IMR-90 (cell line): ENCODE measurements at regions not wholly inside any gene's neighbourhood (a gene's known extent, or its start where the extent isn't known, plus 50 kb on each side); places are given as distances from the start of the nearest gene placed in this dataset.

Experiments
- ATAC-seq: fragments of 200-7000 bp; cut with Tn5 transposase; 2 replicates; pipeline ENCODE4 v1.9.1; 2020; ENCODE audit warnings: low read depth, mild to moderate bottlenecking, moderate library complexity
- BruUV-seq: library from RNA; stranded (reverse); fragments of 400-500 nt; replicated peaks from 2 replicates; lab custom pipeline; 2021; lab: Mats Ljungman, UMichigan
- CTCF ChIA-PET: fragments of 300-600 bp; formaldehyde crosslinking; extraction: SDS; loops from one replicate; lab custom pipeline; 2021; ENCODE audit warnings: antibody characterized with exemption; lab: Yijun Ruan, JAX
- POLR2A ChIA-PET: fragments of 300-600 bp; sonication (Branson Sonifier 250); formaldehyde crosslinking; loops from one replicate; lab custom pipeline; 2022; ENCODE audit warnings: antibody characterized with exemption; ENCODE audit not compliant: unreplicated experiment; lab: Charles Lee
- DNase-seq: peaks from one replicate; pipeline ENCODE4 v3.0.0; 2013
- H2AFZ ChIP-seq: replicated peaks from 2 replicates; pipeline ENCODE3; 2013; ENCODE audit warnings: low read length, mild to moderate bottlenecking; ENCODE audit not compliant: poor library complexity
- H2AK5ac ChIP-seq: 2 replicates; pipeline ENCODE4 v1.6.1; 2013; ENCODE audit warnings: low read depth, low read length, inconsistent platforms
- H2AK9ac ChIP-seq: replicated peaks from 2 replicates; pipeline ENCODE3; 2013; ENCODE audit warnings: mild to moderate bottlenecking, low read depth, low read length, moderate library complexity; ENCODE audit not compliant: poor library complexity
- H2BK120ac ChIP-seq: 2 replicates; pipeline ENCODE4 v1.6.1; 2013; ENCODE audit warnings: low read depth, low read length, inconsistent platforms
- H2BK15ac ChIP-seq: 3 replicates; pipeline ENCODE4 v1.6.1; 2013; ENCODE audit warnings: low read depth, low read length, inconsistent platforms
- H2BK20ac ChIP-seq: 2 replicates; pipeline ENCODE4 v1.6.1; 2013; ENCODE audit warnings: low read depth, mild to moderate bottlenecking, inconsistent platforms, low read length, moderate library complexity
- H2BK5ac ChIP-seq: 2 replicates; pipeline ENCODE4 v1.6.1; 2013; ENCODE audit warnings: mild to moderate bottlenecking, low read depth, low read length, inconsistent platforms; ENCODE audit not compliant: poor library complexity, severe bottlenecking
- H3K14ac ChIP-seq: replicated peaks from 2 replicates; pipeline ENCODE4 v1.6.1; 2013; ENCODE audit warnings: low read depth, low read length, inconsistent platforms
- H3K18ac ChIP-seq: 2 replicates; pipeline ENCODE4 v1.6.1; 2013; ENCODE audit warnings: low read depth, low read length, control low read depth
- H3K23ac ChIP-seq: 2 replicates; pipeline ENCODE4 v1.6.1; 2013; ENCODE audit warnings: low read depth, low read length, inconsistent platforms
- H3K27ac ChIP-seq: 2 replicates; pipeline ENCODE4 v1.5.1; 2013; ENCODE audit warnings: mild to moderate bottlenecking, control low read depth, low read length; ENCODE audit not compliant: insufficient read depth
- H3K27me3 ChIP-seq: 2 replicates; pipeline ENCODE4 v1.6.1; 2013; ENCODE audit warnings: low read length; ENCODE audit not compliant: control insufficient read depth, insufficient read depth
- H3K36me3 ChIP-seq: 2 replicates; pipeline ENCODE4 v1.6.1; 2013; ENCODE audit warnings: low read length, mixed read lengths; ENCODE audit not compliant: control insufficient read depth, insufficient read depth
- H3K4ac ChIP-seq: 2 replicates; pipeline ENCODE4 v1.6.1; 2013; ENCODE audit warnings: low read depth, low read length, inconsistent platforms
- H3K4me1 ChIP-seq: 2 replicates; pipeline ENCODE4 v1.6.1; 2013; ENCODE audit warnings: low read length, mixed read lengths; ENCODE audit not compliant: control insufficient read depth, insufficient read depth
- H3K4me2 ChIP-seq: 2 replicates; pipeline ENCODE4 v1.6.1; 2013; ENCODE audit warnings: low read depth, mild to moderate bottlenecking, control low read depth, low read length, moderate library complexity
- H3K4me3 ChIP-seq: 2 replicates; pipeline ENCODE4 v1.5.1; 2013; ENCODE audit warnings: low read depth, mild to moderate bottlenecking, control low read depth, low read length, moderate library complexity; ENCODE audit not compliant: insufficient read depth
- H3K56ac ChIP-seq: 2 replicates; pipeline ENCODE4 v1.6.1; 2013; ENCODE audit warnings: low read length, inconsistent platforms; ENCODE audit not compliant: insufficient read depth; ENCODE audit errors: extremely low read depth
- H3K79me1 ChIP-seq, 2 experiments: 2 replicates each; pipeline ENCODE4 v1.6.1; 2013; ENCODE audit warnings: low read length in 2 of 2, inconsistent platforms in 1 of 2, low read depth in 1 of 2
- H3K9ac ChIP-seq: 2 replicates; pipeline ENCODE4 v1.6.1; 2013; ENCODE audit warnings: low read depth, low read length, control low read depth
- H3K9me1 ChIP-seq: 2 replicates; pipeline ENCODE4 v1.6.1; 2013; ENCODE audit warnings: low read length, inconsistent platforms; ENCODE audit not compliant: insufficient read depth
- H3K9me3 ChIP-seq: 2 replicates; pipeline ENCODE4 v1.6.1; 2013; ENCODE audit warnings: low read length; ENCODE audit not compliant: control insufficient read depth, insufficient read depth
- H4K20me1 ChIP-seq: 2 replicates; pipeline ENCODE4 v1.6.1; 2013; ENCODE audit warnings: low read length, inconsistent platforms; ENCODE audit not compliant: insufficient read depth
- H4K5ac ChIP-seq: 2 replicates; pipeline ENCODE4 v1.6.1; 2013; ENCODE audit warnings: mild to moderate bottlenecking, low read depth, low read length, control low read depth
- H4K8ac ChIP-seq, 2 experiments: 2 replicates each; pipeline ENCODE4 v1.6.1; 2013; ENCODE audit warnings: low read depth in 2 of 2, low read length in 2 of 2, control low read depth in 1 of 2, inconsistent platforms in 1 of 2
- H4K91ac ChIP-seq: 2 replicates; pipeline ENCODE4 v1.6.1; 2013; ENCODE audit warnings: low read depth, low read length, inconsistent platforms; ENCODE audit not compliant: insufficient read depth
- BHLHE40 ChIP-seq: fragments of 150-350 bp; IDR thresholded peaks from 2 replicates; pipeline ENCODE4 v1.6.1; 2016; ENCODE audit warnings: mild to moderate bottlenecking, low read depth, low read length
- MAFK ChIP-seq: IDR thresholded peaks from 2 replicates; pipeline ENCODE4 v1.6.1; 2012; ENCODE audit warnings: low read depth, low read length, improper control_type of control experiment
- NFE2L2 ChIP-seq: fragments of 150-350 bp; IDR thresholded peaks from 2 replicates; pipeline ENCODE4 v1.6.1; 2016; ENCODE audit warnings: low read depth, mild to moderate bottlenecking, low read length
- RCOR1 ChIP-seq: IDR thresholded peaks from 2 replicates; pipeline ENCODE4 v1.6.1; 2012; ENCODE audit warnings: mild to moderate bottlenecking, low read length, improper control_type of control experiment; ENCODE audit not compliant: insufficient replicate concordance
- USF2 ChIP-seq: fragments of 150-350 bp; IDR thresholded peaks from 2 replicates; pipeline ENCODE4 v1.6.1; 2017; ENCODE audit warnings: mild to moderate bottlenecking, antibody characterized with exemption, low read length, low read depth
- WGBS, 2 experiments: methylation state at CpG; one replicate each; pipeline versions ENCODE4 v1.1.5 to v1.1.7; 2013; ENCODE audit warnings: missing lambda C conversion rate in 2 of 2; ENCODE audit not compliant: insufficient read length in 1 of 2; ENCODE audit errors: extremely low coverage in 2 of 2; 5-methylcytosine and 5-hydroxymethylcytosine counted together
- dilution Hi-C: fragments of 300-500 bp; cut with HindIII; formaldehyde crosslinking; loops from one replicate; pipeline ENCODE4 v1.14.3; 2018; ENCODE audit warnings: low sequenced_read_pairs; ENCODE audit not compliant: unreplicated experiment
- in situ Hi-C: fragments of 300-500 bp; cut with MboI; formaldehyde crosslinking; loops from 3 replicates; pipeline ENCODE4 v1.14.3; 2019; ENCODE audit warnings: low sequenced_read_pairs, inconsistent platforms, mixed read lengths
- intact Hi-C: fragments of 100-400 bp; cut with micrococcal nuclease; formaldehyde crosslinking; loops from 2 replicates; pipeline ENCODE4 v1.10.0; 2022

- no peaks in the 10 kb centered on the region for H3K36me3 ChIP-seq
- H4K5ac ChIP-seq = no peak overlapping the region
- no peak overlapping the region for H3K27ac ChIP-seq
- no peak overlapping the region for H2AK5ac ChIP-seq
- no peak overlapping the region for H3K23ac ChIP-seq
- no peak overlapping the region for H2BK120ac ChIP-seq
- ChIA-PET CTCF (no interaction called here), POLR2A (no interaction called here)
- H3K18ac ChIP-seq = no peak overlapping the region
- no peak overlapping the region for H3K4ac ChIP-seq
- no peak overlapping the region for H4K8ac ChIP-seq
- H3K9me1 ChIP-seq = no peaks in the 10 kb centered on the region
- no peak overlapping the region for H3K4me3 ChIP-seq
- BruUV-seq = no TSS peak
- DNase-seq (no peak), ATAC-seq (no peak)
- H3K56ac ChIP-seq = no peak overlapping the region
- H2AFZ ChIP-seq = no peak overlapping the region
- dilution Hi-C loops = no loop called here
- intact Hi-C loops = no loop called here
- no peaks in the 10 kb centered on the region for H4K20me1 ChIP-seq
- H3K14ac ChIP-seq = no peak overlapping the region
- 50% methylated on average over 2 of the region's 7 CpGs; no CpG with 5 or more reads in 1 of the 2 experiments for WGBS, 2 experiments
- in situ Hi-C loops = no loop called here
- no peaks in the 10 kb centered on the region for H3K27me3 ChIP-seq
- H3K4me2 ChIP-seq = no peak overlapping the region
- no peak overlapping the region for H4K91ac ChIP-seq
- H3K9me3 ChIP-seq = peaks cover 2% of the 10 kb centered on the region; the same call in 1 of the 2 replicates
- TF ChIP-seq MAFK (no peak), BHLHE40 (no peak), RCOR1 (no peak), NFE2L2 (no peak), USF2 (no peak)
- no peak overlapping the region for H2BK20ac ChIP-seq
- H3K79me1 ChIP-seq = no peaks in the 10 kb centered on the region
- no peak overlapping the region for H3K9ac ChIP-seq
- no peaks in the 10 kb centered on the region for H3K4me1 ChIP-seq
- H2BK15ac ChIP-seq = no peak overlapping the region
- no peak overlapping the region for H2BK5ac ChIP-seq
- H2AK9ac ChIP-seq = no peak overlapping the region
Observed at GRCh38 chr15:52862677-52863076, 72.5 kb upstream of the ONECUT1 start.
